ENCODE measurements at regions not wholly inside any gene's neighbourhood (a gene's known extent, or its start where the extent isn't known, plus 50 kb on each side); places are given as distances from the start of the nearest gene placed in this dataset.

DNA sequence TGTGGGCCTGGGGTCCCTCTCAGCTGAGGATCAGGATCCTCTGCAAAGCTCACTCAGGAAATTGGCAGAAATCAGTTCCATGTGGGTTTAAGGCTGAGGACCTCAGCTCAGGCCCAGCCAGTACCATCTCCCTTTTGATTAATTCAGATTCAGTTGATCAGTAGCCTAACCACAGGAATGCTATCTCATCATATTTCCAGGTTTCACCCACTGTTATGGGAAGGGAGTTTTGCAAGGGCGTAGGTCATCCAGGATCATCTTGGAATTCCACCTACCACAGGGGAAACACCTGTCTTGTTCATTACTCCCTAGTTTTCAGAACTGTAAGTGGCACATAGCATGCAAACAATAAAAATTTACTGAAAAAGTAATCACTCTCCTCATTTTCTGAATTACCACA, 399.5 kb upstream of the CNTN3 start:
- Histone ChIP-seq H3K4me3 (ENCODE audit: low read depth, low read length) (no peak overlapping the region), H3K36me3 (no peaks in the 10 kb centered on the region), H3K9me3 (no peaks in the 10 kb centered on the region), H3K4me1 (no peaks in the 10 kb centered on the region), H3K27me3 (no peaks in the 10 kb centered on the region)
- TF ChIP-seq, protein P1, sequence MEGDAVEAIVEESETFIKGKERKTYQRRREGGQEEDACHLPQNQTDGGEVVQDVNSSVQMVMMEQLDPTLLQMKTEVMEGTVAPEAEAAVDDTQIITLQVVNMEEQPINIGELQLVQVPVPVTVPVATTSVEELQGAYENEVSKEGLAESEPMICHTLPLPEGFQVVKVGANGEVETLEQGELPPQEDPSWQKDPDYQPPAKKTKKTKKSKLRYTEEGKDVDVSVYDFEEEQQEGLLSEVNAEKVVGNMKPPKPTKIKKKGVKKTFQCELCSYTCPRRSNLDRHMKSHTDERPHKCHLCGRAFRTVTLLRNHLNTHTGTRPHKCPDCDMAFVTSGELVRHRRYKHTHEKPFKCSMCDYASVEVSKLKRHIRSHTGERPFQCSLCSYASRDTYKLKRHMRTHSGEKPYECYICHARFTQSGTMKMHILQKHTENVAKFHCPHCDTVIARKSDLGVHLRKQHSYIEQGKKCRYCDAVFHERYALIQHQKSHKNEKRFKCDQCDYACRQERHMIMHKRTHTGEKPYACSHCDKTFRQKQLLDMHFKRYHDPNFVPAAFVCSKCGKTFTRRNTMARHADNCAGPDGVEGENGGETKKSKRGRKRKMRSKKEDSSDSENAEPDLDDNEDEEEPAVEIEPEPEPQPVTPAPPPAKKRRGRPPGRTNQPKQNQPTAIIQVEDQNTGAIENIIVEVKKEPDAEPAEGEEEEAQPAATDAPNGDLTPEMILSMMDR (IDR thresholded peaks at IDR 0.05; ENCODE audit: low read depth, low read length), result no peak
- no peak for DNase-seq

- no peaks in the 10 kb centered on the region for H3K36me3 ChIP-seq
- DNase-seq, result no peak
- no peak overlapping the region for H3K4me3 ChIP-seq (ENCODE audit: low read depth, low read length)
- H3K4me1 ChIP-seq, result no peaks in the 10 kb centered on the region
- H3K27me3 ChIP-seq, result no peaks in the 10 kb centered on the region
- TF ChIP-seq, protein P1 (IDR thresholded peaks at IDR 0.05; ENCODE audit: low read depth, low read length), result no peak
- H3K9me3 ChIP-seq, result no peaks in the 10 kb centered on the region
These were observed 400.8 kb upstream of the CNTN3 start for GRCh38 chr3:75015280-75015679.

DNA sequence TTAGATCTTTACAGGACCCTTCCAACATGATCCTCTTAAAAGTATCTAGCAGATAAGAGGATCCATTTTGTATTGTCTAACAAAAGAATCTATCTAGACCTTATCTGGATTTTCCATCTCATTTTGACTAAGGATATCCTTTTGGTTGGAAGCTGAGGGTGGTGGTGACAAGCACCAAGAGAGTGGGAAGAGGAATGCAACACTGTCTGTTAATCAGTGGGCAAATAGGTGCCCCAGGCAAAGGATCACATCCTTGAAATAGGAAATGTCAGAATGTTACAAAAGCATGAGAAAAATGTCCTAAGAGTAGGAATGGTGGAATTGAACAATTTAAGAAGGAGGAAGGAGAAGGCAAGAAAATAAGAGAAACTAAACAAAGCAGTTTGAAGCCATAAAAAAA, 420.7 kb upstream of the CNTN3 start:
- no peaks in the 10 kb centered on the region for H3K27me3 ChIP-seq
- no peaks in the 10 kb centered on the region for H3K9me3 ChIP-seq
- H3K36me3 ChIP-seq, result no peaks in the 10 kb centered on the region
- no peaks in the 10 kb centered on the region for H3K4me1 ChIP-seq
- TF ChIP-seq, protein P1 (IDR thresholded peaks at IDR 0.05; ENCODE audit: low read depth, low read length), result no peak
- DNase-seq, result no peak
- no peak overlapping the region for H3K4me3 ChIP-seq (ENCODE audit: low read depth, low read length)

GRCh38 chr3:75042941-75043340, 428.5 kb upstream of the CNTN3 start:
- Histone ChIP-seq H3K9me3 (no peaks in the 10 kb centered on the region), H3K4me3 (ENCODE audit: low read depth, low read length) (no peak overlapping the region), H3K27me3 (no peaks in the 10 kb centered on the region), H3K36me3 (no peaks in the 10 kb centered on the region), H3K4me1 (no peaks in the 10 kb centered on the region)
- DNase-seq, result no peak
- TF ChIP-seq, protein P1 (IDR thresholded peaks at IDR 0.05; ENCODE audit: low read depth, low read length), result no peak

GRCh38 chr3:75048650-75049049, 434.2 kb upstream of the CNTN3 start:
- Histone ChIP-seq H3K27me3 (no peaks in the 10 kb centered on the region), H3K4me1 (no peaks in the 10 kb centered on the region), H3K4me3 (ENCODE audit: low read depth, low read length) (no peak overlapping the region), H3K36me3 (no peaks in the 10 kb centered on the region), H3K9me3 (no peaks in the 10 kb centered on the region)
- DNase-seq, result no peak
- TF ChIP-seq, protein P1 (IDR thresholded peaks at IDR 0.05; ENCODE audit: low read depth, low read length), result no peak

- no peak for DNase-seq
- H3K36me3 ChIP-seq, result no peaks in the 10 kb centered on the region
- H3K27me3 ChIP-seq, result no peaks in the 10 kb centered on the region
- H3K4me1 ChIP-seq, result no peaks in the 10 kb centered on the region
- H3K4me3 ChIP-seq (ENCODE audit: low read depth, low read length), result no peak overlapping the region
- no peaks in the 10 kb centered on the region for H3K9me3 ChIP-seq
- TF ChIP-seq, protein P1 (IDR thresholded peaks at IDR 0.05; ENCODE audit: low read depth, low read length), result no peak
These were observed 435.1 kb upstream of the CNTN3 start for GRCh38 chr3:75049533-75049932.
